ENCODE measurements at regions not wholly inside any gene's neighbourhood (a gene's known extent, or its start where the extent isn't known, plus 50 kb on each side); places are given as distances from the start of the nearest gene placed in this dataset.
A peak's percentile ranks its signal among the peaks of the same experiment; 100 is the strongest.

GRCh38 chr6:109291902-109292301, 90.4 kb downstream of the CD164 start:
- DNase-seq (no peak), FAIRE-seq (no peak)
- TF ChIP-seq, protein P1, sequence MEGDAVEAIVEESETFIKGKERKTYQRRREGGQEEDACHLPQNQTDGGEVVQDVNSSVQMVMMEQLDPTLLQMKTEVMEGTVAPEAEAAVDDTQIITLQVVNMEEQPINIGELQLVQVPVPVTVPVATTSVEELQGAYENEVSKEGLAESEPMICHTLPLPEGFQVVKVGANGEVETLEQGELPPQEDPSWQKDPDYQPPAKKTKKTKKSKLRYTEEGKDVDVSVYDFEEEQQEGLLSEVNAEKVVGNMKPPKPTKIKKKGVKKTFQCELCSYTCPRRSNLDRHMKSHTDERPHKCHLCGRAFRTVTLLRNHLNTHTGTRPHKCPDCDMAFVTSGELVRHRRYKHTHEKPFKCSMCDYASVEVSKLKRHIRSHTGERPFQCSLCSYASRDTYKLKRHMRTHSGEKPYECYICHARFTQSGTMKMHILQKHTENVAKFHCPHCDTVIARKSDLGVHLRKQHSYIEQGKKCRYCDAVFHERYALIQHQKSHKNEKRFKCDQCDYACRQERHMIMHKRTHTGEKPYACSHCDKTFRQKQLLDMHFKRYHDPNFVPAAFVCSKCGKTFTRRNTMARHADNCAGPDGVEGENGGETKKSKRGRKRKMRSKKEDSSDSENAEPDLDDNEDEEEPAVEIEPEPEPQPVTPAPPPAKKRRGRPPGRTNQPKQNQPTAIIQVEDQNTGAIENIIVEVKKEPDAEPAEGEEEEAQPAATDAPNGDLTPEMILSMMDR (IDR thresholded peaks at IDR 0.05; ENCODE audit: borderline replicate concordance, extremely low read depth, insufficient read depth) = no peak
- H3K36me3 ChIP-seq (ENCODE audit: control insufficient read depth in 2 of 3, insufficient read depth in 3 of 3, low read length in 3 of 3) = no peaks in the 10 kb centered on the region
- no peaks in the 10 kb centered on the region for H3K9me3 ChIP-seq (ENCODE audit: control insufficient read depth in 2 of 3, insufficient read depth in 1 of 3, low read length in 3 of 3)
- H3K4me3 ChIP-seq (ENCODE audit: low read length in 3 of 3) = no peak overlapping the region
- H3K4me1 ChIP-seq (ENCODE audit: control insufficient read depth in 2 of 3, insufficient read depth in 2 of 3, low read depth in 1 of 3, low read length in 3 of 3) = peaks cover 0 to 2% (median 0%) of the 10 kb centered on the region in 3 donors
- no peak overlapping the region for H3K27ac ChIP-seq (ENCODE audit: low read depth in 2 of 2, low read length in 2 of 2)
- H3K9ac ChIP-seq (ENCODE audit: low read length in 3 of 3) = no peak overlapping the region
- intact Hi-C loops (cut with DNase I) = no loop called here
- no peaks in the 10 kb centered on the region for H3K27me3 ChIP-seq (ENCODE audit: control insufficient read depth, insufficient read depth, low read length)

GRCh38 chr6:109290143-109290931, 91.9 kb downstream of the CD164 start:
- Histone ChIP-seq H3K4me1 (ENCODE audit: control insufficient read depth in 2 of 3, insufficient read depth in 2 of 3, low read depth in 1 of 3, low read length in 3 of 3) (peaks cover 0 to 2% (median 0%) of the 10 kb centered on the region in 3 donors), H3K4me3 (ENCODE audit: low read length in 3 of 3) (no peak overlapping the region), H3K9me3 (ENCODE audit: control insufficient read depth in 2 of 3, insufficient read depth in 1 of 3, low read length in 3 of 3) (no peaks in the 10 kb centered on the region), H3K9ac (ENCODE audit: low read length in 3 of 3) (no peak overlapping the region), H3K27ac (ENCODE audit: low read depth in 2 of 2, low read length in 2 of 2) (no peak overlapping the region), H3K36me3 (ENCODE audit: control insufficient read depth in 2 of 3, insufficient read depth in 3 of 3, low read length in 3 of 3) (no peaks in the 10 kb centered on the region), H3K27me3 (ENCODE audit: control insufficient read depth, insufficient read depth, low read length) (no peaks in the 10 kb centered on the region)
- TF ChIP-seq, protein P1 (IDR thresholded peaks at IDR 0.05; ENCODE audit: borderline replicate concordance, extremely low read depth, insufficient read depth) = no peak
- intact Hi-C loops (cut with DNase I) = no loop called here
- DNase-seq = peak in 1 of 5 donors; percentile 71
- FAIRE-seq = no peak

- Histone ChIP-seq H3K9ac (ENCODE audit: low read length in 3 of 3) (no peak overlapping the region), H3K4me3 (ENCODE audit: low read length in 3 of 3) (no peak overlapping the region), H3K36me3 (ENCODE audit: control insufficient read depth in 2 of 3, insufficient read depth in 3 of 3, low read length in 3 of 3) (no peaks in the 10 kb centered on the region), H3K4me1 (ENCODE audit: control insufficient read depth in 2 of 3, insufficient read depth in 2 of 3, low read depth in 1 of 3, low read length in 3 of 3) (no peaks in the 10 kb centered on the region), H3K9me3 (ENCODE audit: control insufficient read depth in 2 of 3, insufficient read depth in 1 of 3, low read length in 3 of 3) (no peaks in the 10 kb centered on the region), H3K27me3 (ENCODE audit: control insufficient read depth, insufficient read depth, low read length) (no peaks in the 10 kb centered on the region), H3K27ac (ENCODE audit: low read depth in 2 of 2, low read length in 2 of 2) (no peak overlapping the region)
- intact Hi-C loops (cut with DNase I) = no loop called here
- no peak for FAIRE-seq
- TF ChIP-seq, protein P1 (IDR thresholded peaks at IDR 0.05; ENCODE audit: borderline replicate concordance, extremely low read depth, insufficient read depth) = no peak
- no peak for DNase-seq
Measured at GRCh38 chr6:109285366-109285765, 96.9 kb downstream of the CD164 start.

Measured in kidney (tissue), 13 donors.